Duodenal mucosa (tissue), 2 donors: ENCODE measurements at regions not wholly inside any gene's neighbourhood (a gene's known extent, or its start where the extent isn't known, plus 50 kb on each side); places are given as distances from the start of the nearest gene placed in this dataset.
"Not testable (repeated sequence)": the region's sequence is repeated elsewhere in the genome, so short reads cannot be mapped to it uniquely, and the experiment has no call there.

Experiments used
- H3K27ac ChIP-seq: one replicate; pipeline ENCODE4 v1.7.0; 2013; ENCODE audit warnings: low read depth, low read length
- H3K27me3 ChIP-seq, 2 donors: one replicate each; pipeline ENCODE4 v1.7.0; 2013; ENCODE audit warnings: low read length in 2 of 2, control low read depth in 1 of 2; ENCODE audit not compliant: insufficient read depth in 2 of 2, control insufficient read depth in 1 of 2
- H3K36me3 ChIP-seq, 2 donors: one replicate each; pipeline ENCODE4 v1.7.0; 2013; ENCODE audit warnings: low read length in 2 of 2, control low read depth in 1 of 2; ENCODE audit not compliant: insufficient read depth in 2 of 2, control insufficient read depth in 1 of 2
- H3K4me1 ChIP-seq, 2 donors: one replicate each; pipeline ENCODE4 v1.7.0; 2013; ENCODE audit warnings: low read length in 2 of 2, control low read depth in 1 of 2; ENCODE audit not compliant: insufficient read depth in 2 of 2, control insufficient read depth in 1 of 2
- H3K4me3 ChIP-seq, 2 donors: one replicate each; pipeline ENCODE4 v1.7.0; 2013; ENCODE audit warnings: low read length in 2 of 2, low read depth in 1 of 2
- H3K9ac ChIP-seq, 2 donors: one replicate each; pipeline ENCODE4 v1.7.0; 2013; ENCODE audit warnings: low read length in 2 of 2, low read depth in 1 of 2
- H3K9me3 ChIP-seq, 2 donors: one replicate each; pipeline ENCODE4 v1.7.0; 2013; ENCODE audit warnings: low read length in 2 of 2, control low read depth in 1 of 2; ENCODE audit not compliant: control insufficient read depth in 1 of 2

- Histone ChIP-seq H3K4me1 (no peaks in the 10 kb centered on the region), H3K27me3 (no peaks in the 10 kb centered on the region), H3K27ac (no peak overlapping the region), H3K4me3 (no peak overlapping the region), H3K9me3 (no peaks in the 10 kb centered on the region), H3K36me3 (no peaks in the 10 kb centered on the region), H3K9ac (no peak overlapping the region)
Observed at GRCh38 chr5:106092455-106092854, 1578.3 kb downstream of the EFNA5 start.

- H3K4me3 ChIP-seq: no peak overlapping the region
- H3K27ac ChIP-seq: no peak overlapping the region
- H3K4me1 ChIP-seq: no peaks in the 10 kb centered on the region
Observed at GRCh38 chr5:106089073-106089472, 1581.7 kb downstream of the EFNA5 start.

GRCh38 chr5:106088462-106088861, 1582.3 kb downstream of the EFNA5 start:
- no peaks in the 10 kb centered on the region for H3K4me1 ChIP-seq
- no peak overlapping the region for H3K27ac ChIP-seq
- H3K27me3 ChIP-seq: no peaks in the 10 kb centered on the region
- no peak overlapping the region for H3K4me3 ChIP-seq
- no peak overlapping the region for H3K9ac ChIP-seq
- H3K36me3 ChIP-seq: no peaks in the 10 kb centered on the region
- H3K9me3 ChIP-seq: no peaks in the 10 kb centered on the region

More at GRCh38 chr5:106089073-106089472, 1581.7 kb downstream of the EFNA5 start:
- H3K27me3 ChIP-seq: no peaks in the 10 kb centered on the region
- H3K9ac ChIP-seq: no peak overlapping the region
- H3K9me3 ChIP-seq: no peaks in the 10 kb centered on the region
- H3K36me3 ChIP-seq: no peaks in the 10 kb centered on the region

GRCh38 chr5:106086352-106086751, 1584.4 kb downstream of the EFNA5 start:
- Histone ChIP-seq H3K4me1 (no peaks in the 10 kb centered on the region), H3K27ac (no peak overlapping the region), H3K9ac (no peak overlapping the region), H3K4me3 (no peak overlapping the region), H3K9me3 (no peaks in the 10 kb centered on the region), H3K27me3 (no peaks in the 10 kb centered on the region), H3K36me3 (no peaks in the 10 kb centered on the region)

GRCh38 chr5:106085556-106085955, 1585.2 kb downstream of the EFNA5 start:
- Histone ChIP-seq H3K9ac (no peak overlapping the region), H3K36me3 (no peaks in the 10 kb centered on the region), H3K4me1 (no peaks in the 10 kb centered on the region), H3K4me3 (no peak overlapping the region), H3K9me3 (no peaks in the 10 kb centered on the region), H3K27me3 (no peaks in the 10 kb centered on the region), H3K27ac (no peak overlapping the region)

- no peak overlapping the region for H3K27ac ChIP-seq
- no peak overlapping the region for H3K4me3 ChIP-seq
- H3K9me3 ChIP-seq: no peaks in the 10 kb centered on the region
- no peak overlapping the region for H3K9ac ChIP-seq
- H3K27me3 ChIP-seq: no peaks in the 10 kb centered on the region
- H3K4me1 ChIP-seq: no peaks in the 10 kb centered on the region
- H3K36me3 ChIP-seq: no peaks in the 10 kb centered on the region
Observed at GRCh38 chr5:106085136-106085535, 1585.6 kb downstream of the EFNA5 start.

GRCh38 chr5:106080535-106080934, 1590.2 kb downstream of the EFNA5 start:
- no peaks in the 10 kb centered on the region for H3K36me3 ChIP-seq
- H3K9ac ChIP-seq: no peak overlapping the region
- no peaks in the 10 kb centered on the region for H3K9me3 ChIP-seq
- no peak overlapping the region for H3K4me3 ChIP-seq
- H3K27me3 ChIP-seq: no peaks in the 10 kb centered on the region
- no peak overlapping the region for H3K27ac ChIP-seq
- no peaks in the 10 kb centered on the region for H3K4me1 ChIP-seq

GRCh38 chr5:106076655-106077054, 1594.1 kb downstream of the EFNA5 start:
- no peak overlapping the region for H3K9ac ChIP-seq
- H3K4me3 ChIP-seq: no peak overlapping the region

GRCh38 chr5:106072208-106072607, 1598.5 kb downstream of the EFNA5 start:
- no peak overlapping the region for H3K27ac ChIP-seq
- no peak overlapping the region for H3K9ac ChIP-seq
- no peaks in the 10 kb centered on the region for H3K4me1 ChIP-seq
- no peaks in the 10 kb centered on the region for H3K36me3 ChIP-seq
- H3K9me3 ChIP-seq: peaks cover 0 to 2% of the 10 kb centered on the region in 2 donors
- no peak overlapping the region for H3K4me3 ChIP-seq
- no peaks in the 10 kb centered on the region for H3K27me3 ChIP-seq

More at GRCh38 chr5:106076655-106077054, 1594.1 kb downstream of the EFNA5 start:
- no peaks in the 10 kb centered on the region for H3K27me3 ChIP-seq
- no peaks in the 10 kb centered on the region for H3K4me1 ChIP-seq
- H3K36me3 ChIP-seq: no peaks in the 10 kb centered on the region
- no peak overlapping the region for H3K27ac ChIP-seq
- no peaks in the 10 kb centered on the region for H3K9me3 ChIP-seq

- Histone ChIP-seq H3K4me1 (no peaks in the 10 kb centered on the region), H3K9me3 (peaks cover 0 to 4% of the 10 kb centered on the region in 2 donors), H3K27ac (no peak overlapping the region), H3K4me3 (no peak overlapping the region), H3K27me3 (no peaks in the 10 kb centered on the region), H3K9ac (no peak overlapping the region), H3K36me3 (no peaks in the 10 kb centered on the region)
Observed at GRCh38 chr5:106047341-106047740, 1623.4 kb downstream of the EFNA5 start.

GRCh38 chr5:106032069-106032468, 1638.7 kb downstream of the EFNA5 start:
- not testable (repeated sequence) for H3K9me3 ChIP-seq

More at GRCh38 chr5:106032069-106032468, 1638.7 kb downstream of the EFNA5 start:
- H3K36me3 ChIP-seq, H3K4me3 ChIP-seq, H3K27me3 ChIP-seq, H3K27ac ChIP-seq, H3K9ac ChIP-seq, H3K4me1 ChIP-seq: not testable (repeated sequence)
